ENCODE measurements at regions not wholly inside any gene's neighbourhood (a gene's known extent, or its start where the extent isn't known, plus 50 kb on each side); places are given as distances from the start of the nearest gene placed in this dataset.

GRCh38 chr10:33120275-33120674, 162.2 kb upstream of the ITGB1 start:
- TF ChIP-seq CTCF (IDR thresholded peaks at IDR 0.05; ENCODE audit: control extremely low read depth, extremely low read depth) = no peak
- no peak overlapping the region for H3K9ac ChIP-seq (ENCODE audit: insufficient read depth in 1 of 2, low read length in 2 of 2)
- DNase-seq (no peak), ATAC-seq (ENCODE audit: insufficient read depth, low FRiP score) (no peak)
- H3K9me3 ChIP-seq (ENCODE audit: control insufficient read depth in 4 of 4, insufficient read depth in 3 of 4, low read length in 3 of 4) = no peaks in the 10 kb centered on the region
- no peaks in the 10 kb centered on the region for H3K36me3 ChIP-seq (ENCODE audit: control insufficient read depth in 4 of 4, insufficient read depth in 4 of 4, low read length in 4 of 4)
- no peaks in the 10 kb centered on the region for H3K27me3 ChIP-seq (ENCODE audit: control insufficient read depth in 3 of 3, insufficient read depth in 3 of 3, low read length in 2 of 3)
- no peak overlapping the region for H3K4me3 ChIP-seq
- no peak overlapping the region for H3K27ac ChIP-seq (ENCODE audit: low read depth in 1 of 2, low read length in 1 of 2)
- H3K4me1 ChIP-seq (ENCODE audit: control insufficient read depth in 5 of 5, insufficient read depth in 5 of 5, low read length in 5 of 5) = peaks cover 0 to 33% (median 4%) of the 10 kb centered on the region in 5 donors
- 89 to 91% methylated on average over 3 of the region's 3 CpGs for WGBS, 2 donors

GRCh38 chr10:33117816-33118215, 159.8 kb upstream of the ITGB1 start:
- TF ChIP-seq CTCF (IDR thresholded peaks at IDR 0.05; ENCODE audit: control extremely low read depth, extremely low read depth) = no peak
- ATAC-seq (ENCODE audit: insufficient read depth, low FRiP score) = peak; percentile 2
- Histone ChIP-seq H3K4me3 (no peak overlapping the region), H3K36me3 (ENCODE audit: control insufficient read depth in 4 of 4, insufficient read depth in 4 of 4, low read length in 4 of 4) (no peaks in the 10 kb centered on the region), H3K9me3 (ENCODE audit: control insufficient read depth in 4 of 4, insufficient read depth in 3 of 4, low read length in 3 of 4) (no peaks in the 10 kb centered on the region), H3K27ac (ENCODE audit: low read depth in 1 of 2, low read length in 1 of 2) (no peak overlapping the region), H3K27me3 (ENCODE audit: control insufficient read depth in 3 of 3, insufficient read depth in 3 of 3, low read length in 2 of 3) (no peaks in the 10 kb centered on the region), H3K9ac (ENCODE audit: insufficient read depth in 1 of 2, low read length in 2 of 2) (no peak overlapping the region), H3K4me1 (ENCODE audit: control insufficient read depth in 5 of 5, insufficient read depth in 5 of 5, low read length in 5 of 5) (peaks cover 4 to 54% (median 10%) of the 10 kb centered on the region in 5 donors)
- no peak for DNase-seq
- 65 to 90% methylated on average over 6 of the region's 6 CpGs for WGBS, 2 donors

GRCh38 chr10:33117230-33117629, 159.2 kb upstream of the ITGB1 start:
- ATAC-seq (ENCODE audit: insufficient read depth, low FRiP score) (no peak), DNase-seq (peak in 2 of 3 donors; percentile 73 to 76)
- Histone ChIP-seq H3K9ac (ENCODE audit: insufficient read depth in 1 of 2, low read length in 2 of 2) (no peak overlapping the region), H3K4me1 (ENCODE audit: control insufficient read depth in 5 of 5, insufficient read depth in 5 of 5, low read length in 5 of 5) (peaks cover 4 to 55% (median 10%) of the 10 kb centered on the region in 5 donors), H3K27ac (ENCODE audit: low read depth in 1 of 2, low read length in 1 of 2) (no peak overlapping the region), H3K36me3 (ENCODE audit: control insufficient read depth in 4 of 4, insufficient read depth in 4 of 4, low read length in 4 of 4) (no peaks in the 10 kb centered on the region), H3K4me3 (no peak overlapping the region), H3K27me3 (ENCODE audit: control insufficient read depth in 3 of 3, insufficient read depth in 3 of 3, low read length in 2 of 3) (no peaks in the 10 kb centered on the region), H3K9me3 (ENCODE audit: control insufficient read depth in 4 of 4, insufficient read depth in 3 of 4, low read length in 3 of 4) (no peaks in the 10 kb centered on the region)
- 79 to 92% methylated on average over 6 of the region's 6 CpGs for WGBS, 2 donors
- TF ChIP-seq CTCF (IDR thresholded peaks at IDR 0.05; ENCODE audit: control extremely low read depth, extremely low read depth) = no peak
